ENCODE measurements at regions not wholly inside any gene's neighbourhood (a gene's known extent, or its start where the extent isn't known, plus 50 kb on each side); places are given as distances from the start of the nearest gene placed in this dataset.

- TF ChIP-seq EZH2 (IDR thresholded peaks at IDR 0.05; ENCODE audit: low read length, missing control alignments) (no peak), CTCF (conservative IDR thresholded peaks at IDR 0.05 in 1 of 2, IDR thresholded peaks at IDR 0.05 in 1 of 2; ENCODE audit: low read depth in 1 of 2, low read length in 2 of 2) (no peak)
These were observed 89.9 kb upstream of the AKIRIN2 start for GRCh38 chr6:87791982-87792381.
